ENCODE measurements at regions not wholly inside any gene's neighbourhood (a gene's known extent, or its start where the extent isn't known, plus 50 kb on each side); places are given as distances from the start of the nearest gene placed in this dataset.

- Histone ChIP-seq H2AFZ (ENCODE audit: low read depth, low read length) (no peak overlapping the region), H3K4me3 (ENCODE audit: low read length) (no peak overlapping the region), H3K9me2 (ENCODE audit: insufficient read depth, low read length) (no peaks in the 10 kb centered on the region), H4K20me1 (ENCODE audit: insufficient read depth) (no peaks in the 10 kb centered on the region), H3K9me3 (ENCODE audit: low read length) (no peaks in the 10 kb centered on the region), H3K27ac (ENCODE audit: low read length) (no peak overlapping the region), H3K4me2 (ENCODE audit: low read length) (no peak overlapping the region), H3K9ac (ENCODE audit: low read length) (no peak overlapping the region), H3F3A (ENCODE audit: insufficient read depth, low read length, poor library complexity, severe bottlenecking) (no peaks in the 10 kb centered on the region), H3K27me3 (ENCODE audit: insufficient read depth, low read depth, low read length) (no peaks in the 10 kb centered on the region), H3K36me3 (ENCODE audit: insufficient read depth, low read length) (no peaks in the 10 kb centered on the region), H3K79me2 (replicated peaks; ENCODE audit: insufficient read depth, low read length) (no peaks in the 10 kb centered on the region)
- no peak for TF ChIP-seq EP300 (conservative IDR thresholded peaks at IDR 0.05; ENCODE audit: poor library complexity, severe bottlenecking)
- no peak for TF ChIP-seq TAF1 (IDR thresholded peaks at IDR 0.05; ENCODE audit: low read depth)
- TF ChIP-seq, protein P1, sequence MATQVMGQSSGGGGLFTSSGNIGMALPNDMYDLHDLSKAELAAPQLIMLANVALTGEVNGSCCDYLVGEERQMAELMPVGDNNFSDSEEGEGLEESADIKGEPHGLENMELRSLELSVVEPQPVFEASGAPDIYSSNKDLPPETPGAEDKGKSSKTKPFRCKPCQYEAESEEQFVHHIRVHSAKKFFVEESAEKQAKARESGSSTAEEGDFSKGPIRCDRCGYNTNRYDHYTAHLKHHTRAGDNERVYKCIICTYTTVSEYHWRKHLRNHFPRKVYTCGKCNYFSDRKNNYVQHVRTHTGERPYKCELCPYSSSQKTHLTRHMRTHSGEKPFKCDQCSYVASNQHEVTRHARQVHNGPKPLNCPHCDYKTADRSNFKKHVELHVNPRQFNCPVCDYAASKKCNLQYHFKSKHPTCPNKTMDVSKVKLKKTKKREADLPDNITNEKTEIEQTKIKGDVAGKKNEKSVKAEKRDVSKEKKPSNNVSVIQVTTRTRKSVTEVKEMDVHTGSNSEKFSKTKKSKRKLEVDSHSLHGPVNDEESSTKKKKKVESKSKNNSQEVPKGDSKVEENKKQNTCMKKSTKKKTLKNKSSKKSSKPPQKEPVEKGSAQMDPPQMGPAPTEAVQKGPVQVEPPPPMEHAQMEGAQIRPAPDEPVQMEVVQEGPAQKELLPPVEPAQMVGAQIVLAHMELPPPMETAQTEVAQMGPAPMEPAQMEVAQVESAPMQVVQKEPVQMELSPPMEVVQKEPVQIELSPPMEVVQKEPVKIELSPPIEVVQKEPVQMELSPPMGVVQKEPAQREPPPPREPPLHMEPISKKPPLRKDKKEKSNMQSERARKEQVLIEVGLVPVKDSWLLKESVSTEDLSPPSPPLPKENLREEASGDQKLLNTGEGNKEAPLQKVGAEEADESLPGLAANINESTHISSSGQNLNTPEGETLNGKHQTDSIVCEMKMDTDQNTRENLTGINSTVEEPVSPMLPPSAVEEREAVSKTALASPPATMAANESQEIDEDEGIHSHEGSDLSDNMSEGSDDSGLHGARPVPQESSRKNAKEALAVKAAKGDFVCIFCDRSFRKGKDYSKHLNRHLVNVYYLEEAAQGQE (IDR thresholded peaks at IDR 0.05; ENCODE audit: borderline replicate concordance): no peak
- no peak for TF ChIP-seq RAD21 (conservative IDR thresholded peaks at IDR 0.05)
- TF ChIP-seq POLR2AphosphoS5 (IDR thresholded peaks at IDR 0.05): no peak
- TF ChIP-seq, protein P2, sequence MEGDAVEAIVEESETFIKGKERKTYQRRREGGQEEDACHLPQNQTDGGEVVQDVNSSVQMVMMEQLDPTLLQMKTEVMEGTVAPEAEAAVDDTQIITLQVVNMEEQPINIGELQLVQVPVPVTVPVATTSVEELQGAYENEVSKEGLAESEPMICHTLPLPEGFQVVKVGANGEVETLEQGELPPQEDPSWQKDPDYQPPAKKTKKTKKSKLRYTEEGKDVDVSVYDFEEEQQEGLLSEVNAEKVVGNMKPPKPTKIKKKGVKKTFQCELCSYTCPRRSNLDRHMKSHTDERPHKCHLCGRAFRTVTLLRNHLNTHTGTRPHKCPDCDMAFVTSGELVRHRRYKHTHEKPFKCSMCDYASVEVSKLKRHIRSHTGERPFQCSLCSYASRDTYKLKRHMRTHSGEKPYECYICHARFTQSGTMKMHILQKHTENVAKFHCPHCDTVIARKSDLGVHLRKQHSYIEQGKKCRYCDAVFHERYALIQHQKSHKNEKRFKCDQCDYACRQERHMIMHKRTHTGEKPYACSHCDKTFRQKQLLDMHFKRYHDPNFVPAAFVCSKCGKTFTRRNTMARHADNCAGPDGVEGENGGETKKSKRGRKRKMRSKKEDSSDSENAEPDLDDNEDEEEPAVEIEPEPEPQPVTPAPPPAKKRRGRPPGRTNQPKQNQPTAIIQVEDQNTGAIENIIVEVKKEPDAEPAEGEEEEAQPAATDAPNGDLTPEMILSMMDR (IDR thresholded peaks at IDR 0.05; ENCODE audit: poor library complexity, severe bottlenecking): no peak
- TF ChIP-seq SMC3 (conservative IDR thresholded peaks at IDR 0.05; ENCODE audit: poor library complexity): no peak
- no peak for TF ChIP-seq MXI1 (conservative IDR thresholded peaks at IDR 0.05; ENCODE audit: poor library complexity, severe bottlenecking)
- no peak for TF ChIP-seq EZH2 (IDR thresholded peaks at IDR 0.05; ENCODE audit: borderline replicate concordance, insufficient read depth, low read length, poor library complexity, severe bottlenecking)
Observed at GRCh38 chr3:104234442-104235194, 1132.1 kb upstream of the ALCAM start.

DNA sequence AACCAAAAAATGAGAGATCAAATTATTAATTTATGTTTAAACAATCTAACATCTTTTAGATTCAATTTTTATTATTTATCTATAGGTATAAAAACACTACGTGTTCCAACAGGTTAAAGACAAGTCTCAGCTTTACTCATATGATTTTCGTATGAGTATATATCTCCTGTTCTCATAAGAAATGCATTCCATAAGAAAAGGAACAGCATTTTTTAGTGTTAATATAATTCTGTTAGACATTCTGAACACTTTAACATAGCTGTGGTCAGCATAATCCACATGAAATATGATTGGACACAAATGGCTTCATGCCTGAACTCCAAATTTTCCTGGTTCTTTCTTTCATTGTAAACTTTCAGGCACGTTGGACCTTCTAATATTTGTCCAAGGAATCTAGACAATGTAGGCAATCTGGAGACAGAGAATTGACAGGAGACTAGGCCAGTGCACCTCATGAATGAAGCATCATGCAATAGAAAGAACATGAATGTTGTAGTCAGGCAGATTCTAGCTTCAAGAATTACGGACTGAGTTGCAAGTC is 1122.0 kb upstream of the ALCAM start:
- Histone ChIP-seq H3K27me3 (ENCODE audit: insufficient read depth, low read depth, low read length) (no peaks in the 10 kb centered on the region), H3K4me3 (ENCODE audit: low read length) (no peak overlapping the region), H2AFZ (ENCODE audit: low read depth, low read length) (no peak overlapping the region), H3K9me2 (ENCODE audit: insufficient read depth, low read length) (no peaks in the 10 kb centered on the region), H4K20me1 (ENCODE audit: insufficient read depth) (no peaks in the 10 kb centered on the region), H3K9ac (ENCODE audit: low read length) (no peak overlapping the region), H3F3A (ENCODE audit: insufficient read depth, low read length, poor library complexity, severe bottlenecking) (no peaks in the 10 kb centered on the region), H3K4me2 (ENCODE audit: low read length) (no peak overlapping the region), H3K79me2 (replicated peaks; ENCODE audit: insufficient read depth, low read length) (no peaks in the 10 kb centered on the region), H3K27ac (ENCODE audit: low read length) (no peak overlapping the region), H3K9me3 (ENCODE audit: low read length) (no peaks in the 10 kb centered on the region), H3K36me3 (ENCODE audit: insufficient read depth, low read length) (no peaks in the 10 kb centered on the region)
- TF ChIP-seq, protein P2 (IDR thresholded peaks at IDR 0.05; ENCODE audit: poor library complexity, severe bottlenecking): no peak
- TF ChIP-seq SMC3 (conservative IDR thresholded peaks at IDR 0.05; ENCODE audit: poor library complexity) (no peak), POLR2AphosphoS5 (IDR thresholded peaks at IDR 0.05) (no peak), MXI1 (conservative IDR thresholded peaks at IDR 0.05; ENCODE audit: poor library complexity, severe bottlenecking) (no peak), RAD21 (conservative IDR thresholded peaks at IDR 0.05) (no peak), EZH2 (IDR thresholded peaks at IDR 0.05; ENCODE audit: borderline replicate concordance, insufficient read depth, low read length, poor library complexity, severe bottlenecking) (no peak), TAF1 (IDR thresholded peaks at IDR 0.05; ENCODE audit: low read depth) (no peak), EP300 (conservative IDR thresholded peaks at IDR 0.05; ENCODE audit: poor library complexity, severe bottlenecking) (no peak)
- TF ChIP-seq, protein P1 (IDR thresholded peaks at IDR 0.05; ENCODE audit: borderline replicate concordance): no peak
